Upper lobe of right lung (tissue), 1 donor: ENCODE measurements at regions not wholly inside any gene's neighbourhood (a gene's known extent, or its start where the extent isn't known, plus 50 kb on each side); places are given as distances from the start of the nearest gene placed in this dataset.
"Not testable (repeated sequence)": the region's sequence is repeated elsewhere in the genome, so short reads cannot be mapped to it uniquely, and the experiment has no call there.

Experiments used
- ATAC-seq: fragments of 200-7000 bp; cut with Tn5 transposase; one replicate; pipeline ENCODE4 v1.9.1; 2020; ENCODE audit warnings: mild to moderate bottlenecking, moderate library complexity
- DNase-seq: peaks from one replicate; pipeline ENCODE4 v3.0.0-alpha.2; 2020
- H3K27ac ChIP-seq: fragments of 200-600 bp; one replicate; pipeline ENCODE4 v1.8.0; 2022
- H3K27me3 ChIP-seq: fragments of 200-600 bp; one replicate; pipeline ENCODE4 v1.8.0; 2022; ENCODE audit warnings: mild to moderate bottlenecking
- H3K36me3 ChIP-seq: fragments of 200-600 bp; one replicate; pipeline ENCODE4 v1.8.0; 2022
- H3K4me1 ChIP-seq: fragments of 200-600 bp; one replicate; pipeline ENCODE4 v1.8.0; 2022
- H3K4me3 ChIP-seq: fragments of 200-600 bp; one replicate; pipeline ENCODE4 v1.8.0; 2022; ENCODE audit warnings: mild to moderate bottlenecking
- H3K9me3 ChIP-seq: fragments of 200-600 bp; one replicate; pipeline ENCODE4 v1.8.0; 2022
- CTCF ChIP-seq: fragments of 200-600 bp; IDR thresholded peaks from one replicate; pipeline ENCODE4 v1.8.0; 2022; ENCODE audit warnings: antibody characterized with exemption
- intact Hi-C: fragments of 100-400 bp; cut with DNase I; formaldehyde crosslinking; loops from one replicate; pipeline ENCODE4 v1.11.0; 2022
- donor health status: DM: no; HTN: yes; CAD: no; lungs with severe emphysema.

- no peaks in the 10 kb centered on the region for H3K4me1 ChIP-seq
- no peak overlapping the region for H3K4me3 ChIP-seq
- no peaks in the 10 kb centered on the region for H3K9me3 ChIP-seq
- no peak for DNase-seq
- no peak for TF ChIP-seq CTCF
- no peak overlapping the region for H3K27ac ChIP-seq
- no peak for ATAC-seq
- intact Hi-C loops: no loop called here
- no peaks in the 10 kb centered on the region for H3K27me3 ChIP-seq
- H3K36me3 ChIP-seq: no peaks in the 10 kb centered on the region
Measured at GRCh38 chr7:46058086-46058823, 137.2 kb upstream of the IGFBP3 start.

GRCh38 chr7:46054915-46055314, 133.8 kb upstream of the IGFBP3 start:
- ATAC-seq (no peak), DNase-seq (no peak)
- Histone ChIP-seq H3K27me3 (no peaks in the 10 kb centered on the region), H3K36me3 (no peaks in the 10 kb centered on the region), H3K4me3 (no peak overlapping the region), H3K27ac (no peak overlapping the region), H3K9me3 (no peaks in the 10 kb centered on the region), H3K4me1 (no peaks in the 10 kb centered on the region)
- TF ChIP-seq CTCF: no peak
- intact Hi-C loops: no loop called here

GRCh38 chr7:46054272-46054671, 133.2 kb upstream of the IGFBP3 start:
- H3K4me1 ChIP-seq: no peaks in the 10 kb centered on the region
- H3K4me3 ChIP-seq: no peak overlapping the region
- H3K36me3 ChIP-seq: no peaks in the 10 kb centered on the region
- H3K27me3 ChIP-seq: no peaks in the 10 kb centered on the region
- H3K27ac ChIP-seq: no peak overlapping the region
- no peak for DNase-seq
- intact Hi-C loops: no loop called here
- no peaks in the 10 kb centered on the region for H3K9me3 ChIP-seq
- TF ChIP-seq CTCF: no peak
- ATAC-seq: no peak

GRCh38 chr7:46047581-46047980, 126.5 kb upstream of the IGFBP3 start:
- Histone ChIP-seq H3K4me3 (no peak overlapping the region), H3K27ac (no peak overlapping the region), H3K4me1 (no peaks in the 10 kb centered on the region), H3K9me3 (no peaks in the 10 kb centered on the region), H3K27me3 (no peaks in the 10 kb centered on the region), H3K36me3 (no peaks in the 10 kb centered on the region)
- ATAC-seq (no peak), DNase-seq (no peak)
- no peak for TF ChIP-seq CTCF
- intact Hi-C loops: no loop called here

- H3K27me3 ChIP-seq, ATAC-seq, DNase-seq, H3K4me3 ChIP-seq, H3K36me3 ChIP-seq, intact Hi-C loops, H3K4me1 ChIP-seq, H3K9me3 ChIP-seq, H3K27ac ChIP-seq: not testable (repeated sequence)
Measured at GRCh38 chr7:46043338-46043737, 122.3 kb upstream of the IGFBP3 start.

GRCh38 chr7:46039813-46040212, 118.7 kb upstream of the IGFBP3 start:
- ATAC-seq, H3K9me3 ChIP-seq, H3K27me3 ChIP-seq, H3K4me3 ChIP-seq, H3K27ac ChIP-seq, intact Hi-C loops, DNase-seq, H3K36me3 ChIP-seq, H3K4me1 ChIP-seq: not testable (repeated sequence)

- Histone ChIP-seq H3K4me3 (no peak overlapping the region), H3K27me3 (no peaks in the 10 kb centered on the region), H3K36me3 (no peaks in the 10 kb centered on the region), H3K9me3 (no peaks in the 10 kb centered on the region), H3K4me1 (no peaks in the 10 kb centered on the region), H3K27ac (no peak overlapping the region)
- no peak for DNase-seq
- no peak for TF ChIP-seq CTCF
- no peak for ATAC-seq
- intact Hi-C loops: no loop called here
Measured at GRCh38 chr7:46035166-46035565, 114.1 kb upstream of the IGFBP3 start.
